Loucy (cell line): ENCODE measurements at regions not wholly inside any gene's neighbourhood (a gene's known extent, or its start where the extent isn't known, plus 50 kb on each side); places are given as distances from the start of the nearest gene placed in this dataset.

Experiments
- CTCF ChIP-seq: fragments of 200-600 bp; sonication (generic); conservative IDR thresholded peaks from 2 replicates; pipeline ENCODE4 v1.5.1; 2014; ENCODE audit warnings: mild to moderate bottlenecking, antibody characterized with exemption, low read length
- EZH2phosphoT487 ChIP-seq: fragments of 200-600 bp; IDR thresholded peaks from 2 replicates; pipeline ENCODE4 v1.6.1; 2018; ENCODE audit warnings: antibody characterized with exemption, mild to moderate bottlenecking, moderate library complexity, borderline replicate concordance

- no peak for TF ChIP-seq CTCF
- no peak for TF ChIP-seq EZH2phosphoT487
These were observed 769.1 kb downstream of the NTRK3 start for GRCh38 chr15:87487484-87487883.
